ENCODE measurements at regions not wholly inside any gene's neighbourhood (a gene's known extent, or its start where the extent isn't known, plus 50 kb on each side); places are given as distances from the start of the nearest gene placed in this dataset.

DNA sequence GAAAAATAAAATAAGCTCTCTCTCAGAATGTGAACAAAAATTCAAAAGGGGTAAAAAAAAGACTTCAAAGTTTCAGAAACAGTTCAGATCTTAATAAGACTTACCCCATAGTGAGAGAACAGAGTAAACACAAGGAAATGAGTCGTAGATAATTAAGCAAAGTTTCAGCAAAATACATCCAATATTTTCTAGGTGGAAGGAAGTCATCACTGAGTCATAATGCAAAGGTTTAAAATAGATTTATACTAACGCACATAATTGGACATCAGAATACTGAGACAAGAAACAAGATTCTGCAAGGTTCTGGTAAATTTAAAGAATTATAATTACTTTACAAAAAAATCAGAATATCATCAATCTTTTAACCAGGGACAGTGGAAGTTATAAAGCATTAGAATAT lies 1370.7 kb upstream of the ATXN8OS start:
- TF ChIP-seq KLF16 (tag by site-specific recombination; IDR thresholded peaks at IDR 0.05) (no peak), ZNF335 (tag by site-specific recombination; conservative IDR thresholded peaks at IDR 0.05) (no peak), MEIS1 (CRISPR knock-in tag; IDR thresholded peaks at IDR 0.05; ENCODE audit: borderline replicate concordance) (no peak), PRDM1 (tag by site-specific recombination; IDR thresholded peaks at IDR 0.05) (no peak)
- TF ChIP-seq, protein P1, sequence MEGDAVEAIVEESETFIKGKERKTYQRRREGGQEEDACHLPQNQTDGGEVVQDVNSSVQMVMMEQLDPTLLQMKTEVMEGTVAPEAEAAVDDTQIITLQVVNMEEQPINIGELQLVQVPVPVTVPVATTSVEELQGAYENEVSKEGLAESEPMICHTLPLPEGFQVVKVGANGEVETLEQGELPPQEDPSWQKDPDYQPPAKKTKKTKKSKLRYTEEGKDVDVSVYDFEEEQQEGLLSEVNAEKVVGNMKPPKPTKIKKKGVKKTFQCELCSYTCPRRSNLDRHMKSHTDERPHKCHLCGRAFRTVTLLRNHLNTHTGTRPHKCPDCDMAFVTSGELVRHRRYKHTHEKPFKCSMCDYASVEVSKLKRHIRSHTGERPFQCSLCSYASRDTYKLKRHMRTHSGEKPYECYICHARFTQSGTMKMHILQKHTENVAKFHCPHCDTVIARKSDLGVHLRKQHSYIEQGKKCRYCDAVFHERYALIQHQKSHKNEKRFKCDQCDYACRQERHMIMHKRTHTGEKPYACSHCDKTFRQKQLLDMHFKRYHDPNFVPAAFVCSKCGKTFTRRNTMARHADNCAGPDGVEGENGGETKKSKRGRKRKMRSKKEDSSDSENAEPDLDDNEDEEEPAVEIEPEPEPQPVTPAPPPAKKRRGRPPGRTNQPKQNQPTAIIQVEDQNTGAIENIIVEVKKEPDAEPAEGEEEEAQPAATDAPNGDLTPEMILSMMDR (tag by site-specific recombination; IDR thresholded peaks at IDR 0.05), result no peak
- TF ChIP-seq, protein P2, sequence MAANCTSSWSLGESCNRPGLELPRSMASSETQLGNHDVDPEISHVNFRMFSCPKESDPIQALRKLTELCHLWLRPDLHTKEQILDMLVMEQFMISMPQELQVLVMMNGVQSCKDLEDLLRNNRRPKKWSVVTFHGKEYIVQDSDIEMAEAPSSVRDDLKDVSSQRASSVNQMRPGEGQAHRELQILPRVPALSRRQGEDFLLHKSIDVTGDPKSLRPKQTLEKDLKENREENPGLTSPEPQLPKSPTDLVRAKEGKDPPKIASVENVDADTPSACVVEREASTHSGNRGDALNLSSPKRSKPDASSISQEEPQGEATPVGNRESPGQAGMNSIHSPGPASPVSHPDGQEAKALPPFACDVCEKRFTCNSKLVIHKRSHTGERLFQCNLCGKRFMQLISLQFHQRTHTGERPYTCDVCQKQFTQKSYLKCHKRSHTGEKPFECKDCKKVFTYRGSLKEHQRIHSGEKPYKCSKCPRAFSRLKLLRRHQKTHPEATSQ (tag by site-specific recombination; IDR thresholded peaks at IDR 0.05), result no peak
- TF ChIP-seq, protein P3, sequence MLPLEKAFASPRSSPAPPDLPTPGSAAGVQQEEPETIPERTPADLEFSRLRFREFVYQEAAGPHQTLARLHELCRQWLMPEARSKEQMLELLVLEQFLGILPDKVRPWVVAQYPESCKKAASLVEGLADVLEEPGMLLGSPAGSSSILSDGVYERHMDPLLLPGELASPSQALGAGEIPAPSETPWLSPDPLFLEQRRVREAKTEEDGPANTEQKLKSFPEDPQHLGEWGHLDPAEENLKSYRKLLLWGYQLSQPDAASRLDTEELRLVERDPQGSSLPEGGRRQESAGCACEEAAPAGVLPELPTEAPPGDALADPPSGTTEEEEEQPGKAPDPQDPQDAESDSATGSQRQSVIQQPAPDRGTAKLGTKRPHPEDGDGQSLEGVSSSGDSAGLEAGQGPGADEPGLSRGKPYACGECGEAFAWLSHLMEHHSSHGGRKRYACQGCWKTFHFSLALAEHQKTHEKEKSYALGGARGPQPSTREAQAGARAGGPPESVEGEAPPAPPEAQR (tag by site-specific recombination; IDR thresholded peaks at IDR 0.05), result no peak
- TF ChIP-seq, protein P4, sequence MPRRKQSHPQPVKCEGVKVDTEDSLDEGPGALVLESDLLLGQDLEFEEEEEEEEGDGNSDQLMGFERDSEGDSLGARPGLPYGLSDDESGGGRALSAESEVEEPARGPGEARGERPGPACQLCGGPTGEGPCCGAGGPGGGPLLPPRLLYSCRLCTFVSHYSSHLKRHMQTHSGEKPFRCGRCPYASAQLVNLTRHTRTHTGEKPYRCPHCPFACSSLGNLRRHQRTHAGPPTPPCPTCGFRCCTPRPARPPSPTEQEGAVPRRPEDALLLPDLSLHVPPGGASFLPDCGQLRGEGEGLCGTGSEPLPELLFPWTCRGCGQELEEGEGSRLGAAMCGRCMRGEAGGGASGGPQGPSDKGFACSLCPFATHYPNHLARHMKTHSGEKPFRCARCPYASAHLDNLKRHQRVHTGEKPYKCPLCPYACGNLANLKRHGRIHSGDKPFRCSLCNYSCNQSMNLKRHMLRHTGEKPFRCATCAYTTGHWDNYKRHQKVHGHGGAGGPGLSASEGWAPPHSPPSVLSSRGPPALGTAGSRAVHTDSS (tag by site-specific recombination; IDR thresholded peaks at IDR 0.05), result no peak
